Umbilical cord (tissue), 1 donor: ENCODE measurements at regions not wholly inside any gene's neighbourhood (a gene's known extent, or its start where the extent isn't known, plus 50 kb on each side); places are given as distances from the start of the nearest gene placed in this dataset.

Experiments used
- DNase-seq: peaks from one replicate; pipeline ENCODE4 v3.0.0-alpha.2; 2015; ENCODE audit warnings: low spot score

GRCh38 chr1:224486801-224487583 is 52.4 kb upstream of the WDR26 start:
- no peak for DNase-seq

- DNase-seq = no peak
Measured at GRCh38 chr1:224488806-224489499, 54.4 kb upstream of the WDR26 start.

GRCh38 chr1:224489534-224490365 is 55.2 kb upstream of the WDR26 start:
- no peak for DNase-seq

GRCh38 chr1:224490549-224491537 is 56.2 kb upstream of the WDR26 start:
- DNase-seq = peak; percentile 72

DNA sequence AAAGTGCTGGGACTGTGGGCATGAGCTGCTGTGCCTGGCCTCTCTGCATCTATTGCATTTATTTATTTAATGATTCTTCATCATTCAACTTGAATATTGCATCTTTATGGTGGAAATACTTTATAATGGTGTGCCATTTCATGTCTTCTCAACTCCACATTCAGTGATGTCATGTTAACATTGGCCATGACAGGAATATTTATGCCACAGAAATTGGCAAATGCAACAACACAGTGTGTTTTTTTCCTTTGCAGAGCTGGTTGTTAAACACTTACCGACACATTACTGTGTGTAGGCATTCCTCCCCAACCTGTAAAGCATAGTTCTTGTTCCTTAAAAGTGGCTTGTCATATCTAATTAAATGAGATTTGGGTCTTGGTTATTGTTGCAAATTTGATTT is 57.4 kb upstream of the WDR26 start:
- DNase-seq = no peak

DNA sequence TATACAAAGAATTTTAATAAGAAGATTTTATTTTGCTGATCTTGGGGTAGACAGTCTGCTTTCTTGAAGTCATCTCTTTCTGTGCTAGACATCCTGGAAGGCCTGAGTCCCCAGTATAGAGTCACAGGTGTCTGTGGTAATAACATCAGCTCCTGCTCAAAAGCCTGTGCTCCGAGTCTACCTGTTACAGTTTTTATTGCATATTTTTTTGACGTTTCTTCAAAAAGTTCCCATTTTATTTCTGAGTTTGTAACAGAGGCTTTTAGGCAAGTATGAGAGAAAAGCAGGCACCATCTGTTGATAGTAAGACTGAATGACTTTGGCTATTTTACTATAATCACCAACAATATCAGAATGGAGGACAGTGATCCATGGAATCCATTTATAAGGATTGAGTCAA is 58.0 kb upstream of the WDR26 start:
- DNase-seq = no peak

DNA sequence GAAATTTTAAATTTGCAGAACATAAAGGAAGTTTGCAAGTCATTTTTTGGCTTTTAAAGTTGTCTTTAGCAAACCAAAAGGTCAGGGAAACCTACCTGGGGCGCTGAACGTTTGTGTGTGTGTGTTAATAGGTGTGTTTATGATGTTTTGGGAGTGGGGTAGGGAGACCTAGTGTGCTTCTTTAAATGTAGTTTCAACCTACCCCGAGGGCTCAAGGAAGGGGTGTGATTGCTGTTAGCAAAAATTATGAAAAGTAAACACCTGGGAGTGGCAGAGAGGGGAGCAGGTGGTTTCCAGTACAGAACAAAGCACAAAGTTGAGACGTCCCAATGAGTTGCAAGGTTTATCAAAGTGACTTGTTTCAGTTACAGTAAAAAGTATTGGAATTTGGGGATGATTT is 58.7 kb upstream of the WDR26 start:
- DNase-seq = no peak

DNA sequence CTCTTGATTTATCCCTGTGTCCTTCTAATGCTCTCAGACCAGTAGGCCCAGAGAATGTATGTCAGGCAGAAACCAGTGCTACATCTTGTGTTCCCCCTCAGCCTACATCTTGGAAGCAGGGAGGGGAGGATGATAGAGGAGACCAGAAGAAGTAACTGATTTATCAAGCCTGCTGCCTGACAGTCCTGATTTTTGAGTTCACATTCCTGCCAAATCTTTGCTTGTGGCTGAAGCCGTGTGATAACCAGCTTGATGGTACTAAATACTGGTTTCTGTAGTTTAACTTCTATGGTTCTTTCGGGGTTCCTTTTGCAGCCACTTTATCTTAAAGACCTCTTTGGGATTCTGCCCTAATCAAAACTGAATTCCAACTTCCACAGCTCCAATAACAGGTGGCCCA is 59.7 kb upstream of the WDR26 start:
- DNase-seq = no peak

DNA sequence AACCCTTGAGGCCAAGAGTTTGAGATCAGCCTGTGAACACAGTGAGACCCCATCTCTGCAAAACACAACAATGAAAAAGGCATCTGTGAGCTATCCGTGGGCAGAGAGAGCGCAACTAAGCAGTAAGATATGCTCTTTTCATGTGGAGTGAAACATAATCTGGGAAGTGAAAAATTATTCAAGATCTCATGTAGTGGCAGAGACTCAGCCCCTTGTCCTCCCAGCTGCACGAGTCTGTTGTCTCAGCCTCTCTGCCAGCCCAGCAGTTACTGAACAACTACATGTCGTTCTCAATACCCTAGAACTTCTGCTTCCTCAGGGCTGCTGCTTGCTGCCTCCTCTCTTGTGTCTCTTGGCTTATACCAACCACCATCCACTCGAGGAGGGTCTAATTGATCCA is 61.3 kb upstream of the WDR26 start:
- no peak for DNase-seq

DNA sequence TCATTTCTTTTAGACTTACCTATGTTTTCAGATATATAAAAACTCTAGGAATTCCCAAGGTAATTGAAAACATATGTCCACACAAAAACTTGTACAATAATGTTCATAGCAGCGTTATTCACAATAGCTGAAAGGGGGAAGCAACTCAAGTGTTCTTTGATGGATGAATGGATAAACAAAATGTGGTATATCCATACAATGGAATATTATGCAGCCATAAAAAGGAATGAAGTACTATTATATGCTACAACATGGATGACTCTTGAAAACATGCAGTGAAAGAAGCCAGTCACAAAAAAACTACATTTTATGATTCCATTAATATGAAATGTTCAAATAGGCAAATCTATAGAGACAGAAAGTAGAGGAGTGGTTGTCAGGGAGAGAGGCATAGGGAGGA is 62.2 kb upstream of the WDR26 start:
- DNase-seq = no peak

DNA sequence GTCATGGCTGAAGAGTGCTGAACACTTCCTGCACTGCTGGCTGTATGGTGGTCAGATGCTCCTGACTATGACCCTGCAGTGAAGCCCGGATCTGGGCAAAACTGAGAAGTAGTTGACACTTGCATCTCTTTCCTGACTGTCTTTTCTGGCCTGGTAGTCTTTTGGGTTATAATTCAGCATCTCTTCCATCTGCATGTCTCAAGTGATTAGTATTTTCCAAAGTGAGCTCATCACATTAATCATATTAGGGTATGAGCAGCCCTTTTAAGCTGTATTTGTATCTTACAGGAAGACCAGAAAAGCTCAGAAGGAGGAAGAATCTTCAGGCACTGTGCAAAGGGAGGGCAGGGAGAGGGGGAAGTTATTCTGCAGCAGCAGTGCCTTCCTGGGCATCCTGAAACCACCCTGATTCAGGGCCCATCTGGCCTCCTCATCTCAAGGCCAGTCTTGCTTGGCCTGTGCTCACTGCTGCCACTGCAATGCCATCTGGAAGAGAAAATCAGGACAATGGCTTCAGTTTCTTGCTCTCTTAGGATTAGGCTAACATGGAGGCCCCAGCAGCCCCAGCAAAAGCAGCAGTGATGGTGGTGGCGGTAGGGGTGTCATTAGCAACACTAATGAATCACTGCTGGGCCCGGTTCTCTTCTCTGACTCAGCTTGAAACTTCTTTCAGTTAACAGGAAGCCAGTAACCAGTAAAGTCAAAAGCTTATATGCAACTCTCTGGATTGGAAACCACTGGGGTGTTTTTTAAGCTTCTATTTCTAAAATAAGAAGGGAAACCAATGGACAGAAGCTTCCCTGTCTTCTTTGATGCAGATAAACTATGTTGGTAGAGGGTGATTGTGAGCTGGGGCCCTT is 63.3 kb upstream of the WDR26 start:
- peak; percentile 66 for DNase-seq

DNA sequence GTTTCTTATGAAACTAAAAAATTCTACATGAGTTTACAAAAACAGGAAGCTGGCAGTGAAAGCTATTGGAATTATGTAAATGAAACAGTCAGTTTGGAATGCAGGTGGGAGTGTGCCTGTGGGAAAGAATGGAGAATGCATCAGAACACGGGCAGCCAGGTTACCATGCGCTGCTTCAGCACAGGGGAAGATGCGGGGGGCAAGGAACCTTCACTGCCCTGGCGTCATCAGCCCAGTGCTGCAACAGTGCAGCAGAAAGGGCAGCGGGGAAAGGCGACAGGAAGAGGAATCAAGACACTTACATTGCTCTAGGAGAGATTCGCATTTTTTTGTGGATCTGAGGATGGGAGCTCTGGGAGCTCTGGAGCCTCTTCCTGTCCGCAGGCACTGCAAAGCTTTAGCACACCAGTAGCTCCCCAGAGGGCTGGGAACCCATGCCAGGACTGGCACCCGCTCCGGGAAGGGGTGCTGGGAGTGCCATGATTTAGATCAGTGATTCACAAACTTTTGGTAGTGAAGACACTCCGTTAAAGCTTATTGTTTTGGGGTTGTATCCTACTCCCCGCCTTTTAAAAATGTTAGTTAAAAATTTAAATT is 64.1 kb upstream of the WDR26 start:
- DNase-seq = no peak

DNA sequence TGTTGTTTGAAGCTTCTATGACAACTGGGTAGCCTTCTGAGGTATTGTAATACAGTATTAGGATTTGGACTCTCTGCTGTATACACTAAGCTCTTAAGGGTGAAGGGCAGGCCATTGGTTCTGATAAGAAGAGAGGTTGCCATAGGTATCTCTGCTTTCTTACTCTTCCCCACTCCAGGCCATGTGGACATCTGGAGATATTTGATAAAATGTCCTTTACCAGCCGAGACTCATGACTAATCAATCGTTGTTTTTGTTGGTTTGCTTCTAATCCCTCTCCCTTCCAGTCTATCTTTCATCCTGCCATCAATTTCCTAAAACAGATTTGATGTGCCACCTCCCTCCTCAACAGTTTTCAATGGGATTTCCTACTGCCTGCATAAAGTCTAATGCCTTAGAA is 64.6 kb upstream of the WDR26 start:
- no peak for DNase-seq

GRCh38 chr1:224500796-224501195 is 66.2 kb upstream of the WDR26 start:
- no peak for DNase-seq

DNA sequence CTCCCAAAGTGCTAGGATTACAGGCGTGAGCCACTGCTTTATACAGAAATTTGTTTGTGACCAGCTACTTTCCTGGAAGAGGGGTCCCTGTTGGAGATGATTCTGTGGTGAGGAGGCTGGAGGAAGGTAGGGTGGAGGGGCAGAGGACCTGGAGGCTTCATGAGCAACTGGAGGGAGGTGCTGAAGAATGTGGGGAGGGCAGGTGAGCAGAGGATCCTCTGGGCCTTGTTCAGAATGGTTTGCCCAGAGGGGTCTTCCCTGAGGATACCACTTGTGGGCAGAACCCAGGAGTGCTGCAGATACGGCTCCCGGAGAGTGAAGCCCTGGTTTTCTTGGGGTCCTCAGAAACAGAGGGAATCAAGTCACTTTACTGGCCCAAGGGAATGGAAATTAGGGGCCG is 67.2 kb upstream of the WDR26 start:
- no peak for DNase-seq

DNA sequence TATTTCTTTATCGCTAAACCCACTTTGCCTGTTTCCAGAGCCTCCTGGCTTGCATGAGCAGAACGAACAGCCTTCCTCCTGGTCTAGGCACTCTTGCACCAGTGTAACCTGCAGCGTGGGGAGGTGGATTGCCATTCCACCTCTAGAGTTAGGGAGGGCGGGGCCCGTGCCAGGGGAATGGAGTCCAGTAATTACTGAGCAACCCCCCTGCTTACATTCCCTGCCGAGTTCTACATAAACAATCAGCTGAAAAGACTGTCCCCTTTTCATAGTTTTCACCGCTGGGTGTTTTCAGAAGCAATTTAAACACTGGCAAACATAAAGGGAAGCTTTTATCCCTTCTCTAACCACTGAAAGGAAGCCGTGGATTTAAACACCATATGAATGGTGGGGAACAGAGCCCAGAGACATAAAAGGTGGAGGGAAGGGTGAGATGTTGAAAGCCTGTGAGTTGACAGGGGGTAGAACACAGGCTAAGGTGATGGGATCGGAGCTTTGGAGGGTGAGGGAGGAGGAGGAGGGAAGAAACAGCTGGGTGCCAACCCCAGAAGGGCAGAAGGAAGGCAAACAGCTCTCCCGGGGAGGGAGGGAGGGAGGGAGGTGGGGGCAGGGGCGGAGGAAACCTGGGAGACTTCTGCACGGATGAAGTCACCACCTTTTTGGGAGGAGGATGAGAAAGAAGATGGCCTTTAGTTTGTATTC is 68.0 kb upstream of the WDR26 start:
- DNase-seq = peak; percentile 45

DNA sequence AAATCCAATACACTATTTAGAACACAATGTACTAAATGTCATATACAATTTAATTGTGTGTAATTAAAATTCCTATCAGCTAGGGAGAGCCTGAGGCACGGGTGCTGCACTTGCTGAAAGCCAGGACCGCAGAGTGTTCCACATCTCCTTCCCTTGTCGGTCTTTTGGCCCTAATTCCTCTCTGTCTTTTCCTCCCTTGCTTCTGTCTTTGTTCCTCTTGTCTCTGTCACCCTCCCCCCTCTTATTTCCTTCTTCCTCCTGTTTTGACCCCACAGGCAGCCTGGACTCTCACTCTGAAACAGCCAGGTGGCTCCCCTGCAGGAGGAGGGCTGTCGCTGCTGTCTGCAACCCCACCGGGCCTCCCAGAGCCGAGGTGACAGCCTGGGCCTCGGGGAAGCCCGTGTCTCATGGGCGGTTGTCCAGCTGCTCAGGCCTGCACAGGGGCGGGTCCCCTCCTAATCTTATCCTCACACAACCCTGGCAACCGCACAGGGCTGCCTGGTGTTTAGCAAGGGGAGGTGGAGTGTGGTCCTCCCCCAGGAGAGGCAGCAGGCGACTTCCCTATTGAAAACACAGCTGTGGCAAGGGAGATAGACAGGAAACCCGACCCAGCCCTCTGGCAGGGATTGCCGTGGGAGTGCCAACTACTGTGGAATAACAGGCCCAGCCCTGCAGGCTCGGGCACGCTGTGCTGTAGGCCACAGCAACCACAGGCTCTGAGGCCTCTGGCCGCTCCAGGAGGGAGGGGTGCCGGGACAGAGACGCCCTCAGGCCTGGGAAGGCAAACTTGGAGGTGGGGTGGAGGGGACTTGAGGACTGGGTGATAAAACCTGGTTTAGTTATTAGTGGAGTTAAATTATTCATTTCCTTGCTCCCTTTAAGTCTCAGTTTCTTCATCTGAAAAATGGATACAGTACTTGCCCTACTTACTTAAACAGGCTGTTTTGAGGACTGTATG is 68.8 kb upstream of the WDR26 start:
- peak; percentile 92 for DNase-seq
